ENCODE measurements at regions not wholly inside any gene's neighbourhood (a gene's known extent, or its start where the extent isn't known, plus 50 kb on each side); places are given as distances from the start of the nearest gene placed in this dataset.
A peak's percentile ranks its signal among the peaks of the same experiment; 100 is the strongest.
"Not testable (repeated sequence)": the region's sequence is repeated elsewhere in the genome, so short reads cannot be mapped to it uniquely, and the experiment has no call there.

GRCh38 chr15:62306851-62307504, 141.9 kb upstream of the C2CD4B start:
- DNase-seq (ENCODE audit: low read depth, low spot score): peak; percentile 53
- H3K4me3 ChIP-seq (ENCODE audit: low read length): no peak overlapping the region

DNA sequence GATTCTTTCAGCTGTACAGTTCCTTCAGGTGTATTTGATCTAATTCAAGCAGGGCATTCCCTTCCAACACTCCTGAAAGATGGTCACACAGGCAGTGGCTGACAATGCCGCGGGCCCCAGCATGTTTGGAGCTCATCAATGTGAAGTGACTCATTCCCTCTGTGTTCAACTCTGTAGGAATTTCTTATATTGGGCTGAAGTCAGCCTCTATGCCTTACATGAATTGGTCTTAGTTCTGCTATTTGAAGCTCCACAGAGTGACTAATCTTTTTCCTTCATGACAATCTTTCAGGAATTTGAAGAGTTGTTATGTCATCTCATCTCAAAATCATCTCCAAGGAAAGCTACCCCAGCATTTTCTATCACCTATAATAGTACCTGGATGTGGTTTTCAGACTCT, 142.5 kb upstream of the C2CD4B start:
- DNase-seq (ENCODE audit: low read depth, low spot score): no peak
- no peak overlapping the region for H3K4me3 ChIP-seq (ENCODE audit: low read length)

GRCh38 chr15:62316413-62317060, 151.5 kb upstream of the C2CD4B start:
- DNase-seq (ENCODE audit: low read depth, low spot score): no peak
- H3K4me3 ChIP-seq (ENCODE audit: low read length): no peak overlapping the region

GRCh38 chr15:62320259-62320658, 155.2 kb upstream of the C2CD4B start:
- no peak for DNase-seq (ENCODE audit: low read depth, low spot score)
- H3K4me3 ChIP-seq (ENCODE audit: low read length): no peak overlapping the region

DNA sequence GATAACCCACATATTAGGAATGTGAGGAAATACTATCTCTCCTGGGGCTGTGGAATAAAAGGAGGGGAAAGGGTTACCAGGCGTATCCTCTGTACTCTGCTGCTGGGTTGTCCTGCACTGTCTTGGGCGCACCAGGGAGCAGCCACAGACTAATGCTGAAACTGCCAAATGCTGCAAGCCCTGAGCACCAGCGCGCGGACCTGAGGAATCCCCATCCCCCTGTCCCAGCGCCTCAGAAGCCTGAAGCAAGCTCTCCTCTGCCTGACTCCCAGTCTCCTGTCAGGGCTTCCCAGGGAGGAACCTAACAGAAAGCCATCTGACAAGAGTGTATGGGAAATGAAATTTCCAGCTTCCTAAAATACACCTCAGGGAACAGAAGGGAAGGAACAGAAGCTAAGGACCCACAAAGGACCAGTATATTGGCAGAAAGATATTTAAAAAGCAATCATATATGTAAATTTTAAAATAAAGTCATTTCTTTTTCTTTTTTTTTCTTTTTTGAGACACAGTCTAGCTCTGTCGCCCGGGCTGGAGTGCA, 158.3 kb upstream of the C2CD4B start:
- H3K4me3 ChIP-seq (ENCODE audit: low read length): no peak overlapping the region
- DNase-seq (ENCODE audit: low read depth, low spot score): no peak

- H3K4me3 ChIP-seq (ENCODE audit: low read length): no peak overlapping the region
- no peak for DNase-seq (ENCODE audit: low read depth, low spot score)
These were observed 159.3 kb upstream of the C2CD4B start for GRCh38 chr15:62324382-62324781.

GRCh38 chr15:62325597-62325996, 160.5 kb upstream of the C2CD4B start:
- DNase-seq (ENCODE audit: low read depth, low spot score): no peak
- no peak overlapping the region for H3K4me3 ChIP-seq (ENCODE audit: low read length)

GRCh38 chr15:62326460-62327011, 161.5 kb upstream of the C2CD4B start:
- no peak for DNase-seq (ENCODE audit: low read depth, low spot score)
- H3K4me3 ChIP-seq (ENCODE audit: low read length): no peak overlapping the region

- DNase-seq (ENCODE audit: low read depth, low spot score): no peak
These were observed 162.3 kb upstream of the C2CD4B start for GRCh38 chr15:62327406-62327805.

DNA sequence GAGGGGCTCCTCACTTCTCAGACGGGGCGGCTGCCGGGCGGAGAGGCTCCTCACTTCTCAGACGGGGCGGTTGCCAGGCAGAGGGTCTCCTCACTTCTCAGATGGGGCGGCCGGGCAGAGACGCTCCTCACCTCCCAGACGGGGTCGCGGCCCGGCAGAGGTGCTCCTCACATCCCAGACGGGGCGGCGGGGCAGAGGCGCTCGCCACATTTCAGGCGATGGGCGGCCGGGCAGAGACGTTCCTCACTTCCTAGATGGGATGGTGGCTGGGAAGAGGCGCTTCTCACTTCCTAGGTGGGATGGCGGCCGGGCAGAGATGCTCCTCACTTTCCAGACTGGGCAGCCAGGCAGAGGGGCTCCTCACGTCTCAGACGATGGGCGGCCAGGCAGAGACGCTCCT, 167.4 kb upstream of the C2CD4B start:
- not testable (repeated sequence) for H3K4me3 ChIP-seq (ENCODE audit: low read length); DNase-seq (ENCODE audit: low read depth, low spot score)

More at GRCh38 chr15:62327406-62327805, 162.3 kb upstream of the C2CD4B start:
- H3K4me3 ChIP-seq (ENCODE audit: low read length): no peak overlapping the region

- no peak overlapping the region for H3K4me3 ChIP-seq (ENCODE audit: low read length)
- no peak for DNase-seq (ENCODE audit: low read depth, low spot score)
These were observed 169.5 kb upstream of the C2CD4B start for GRCh38 chr15:62334536-62334935.

DNA sequence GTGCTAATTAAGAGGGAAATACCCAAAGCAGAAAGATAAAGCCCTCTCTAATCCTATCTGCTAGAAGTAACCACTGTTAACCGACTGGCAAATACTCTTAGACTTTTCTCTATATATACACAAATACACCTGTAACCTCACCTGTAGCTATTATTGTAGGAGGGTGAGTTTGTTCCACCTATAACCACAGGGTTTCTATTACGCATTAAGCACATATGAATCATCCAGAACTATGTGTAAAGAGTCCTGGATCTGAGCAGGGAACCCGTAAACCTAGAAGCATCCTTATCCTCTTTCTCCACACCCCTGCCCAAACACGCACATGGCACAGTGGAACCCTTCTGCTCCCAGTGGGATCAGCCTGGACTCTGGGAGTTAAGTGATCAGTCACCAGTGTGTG, 172.8 kb upstream of the C2CD4B start:
- H3K4me3 ChIP-seq (ENCODE audit: low read length): no peak overlapping the region
- DNase-seq (ENCODE audit: low read depth, low spot score): no peak

GRCh38 chr15:62338497-62338896, 173.4 kb upstream of the C2CD4B start:
- no peak overlapping the region for H3K4me3 ChIP-seq (ENCODE audit: low read length)
- no peak for DNase-seq (ENCODE audit: low read depth, low spot score)

DNA sequence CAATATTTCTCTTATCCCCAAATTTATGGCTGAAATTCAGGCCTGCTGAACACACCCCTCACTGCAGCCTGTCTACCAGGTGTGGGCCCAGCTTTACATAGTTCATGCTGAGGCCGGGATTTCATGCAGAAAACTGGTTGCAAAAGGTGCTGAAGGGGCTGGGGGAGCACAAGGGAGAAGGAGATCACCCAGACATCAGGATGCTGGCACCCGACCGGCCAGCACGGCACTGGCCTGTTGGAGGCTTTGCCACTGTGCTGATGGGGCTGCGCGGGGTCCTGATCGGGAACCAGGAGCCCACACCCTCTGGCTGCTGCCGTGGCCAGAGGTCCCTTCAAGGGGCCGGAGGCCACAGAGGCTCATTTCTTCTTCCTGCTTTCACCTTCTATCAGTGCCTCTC, 177.9 kb upstream of the C2CD4B start:
- no peak for DNase-seq (ENCODE audit: low read depth, low spot score)
- no peak overlapping the region for H3K4me3 ChIP-seq (ENCODE audit: low read length)

- no peak for DNase-seq (ENCODE audit: low read depth, low spot score)
- no peak overlapping the region for H3K4me3 ChIP-seq (ENCODE audit: low read length)
These were observed 178.3 kb upstream of the C2CD4B start for GRCh38 chr15:62343397-62343796.

DNA sequence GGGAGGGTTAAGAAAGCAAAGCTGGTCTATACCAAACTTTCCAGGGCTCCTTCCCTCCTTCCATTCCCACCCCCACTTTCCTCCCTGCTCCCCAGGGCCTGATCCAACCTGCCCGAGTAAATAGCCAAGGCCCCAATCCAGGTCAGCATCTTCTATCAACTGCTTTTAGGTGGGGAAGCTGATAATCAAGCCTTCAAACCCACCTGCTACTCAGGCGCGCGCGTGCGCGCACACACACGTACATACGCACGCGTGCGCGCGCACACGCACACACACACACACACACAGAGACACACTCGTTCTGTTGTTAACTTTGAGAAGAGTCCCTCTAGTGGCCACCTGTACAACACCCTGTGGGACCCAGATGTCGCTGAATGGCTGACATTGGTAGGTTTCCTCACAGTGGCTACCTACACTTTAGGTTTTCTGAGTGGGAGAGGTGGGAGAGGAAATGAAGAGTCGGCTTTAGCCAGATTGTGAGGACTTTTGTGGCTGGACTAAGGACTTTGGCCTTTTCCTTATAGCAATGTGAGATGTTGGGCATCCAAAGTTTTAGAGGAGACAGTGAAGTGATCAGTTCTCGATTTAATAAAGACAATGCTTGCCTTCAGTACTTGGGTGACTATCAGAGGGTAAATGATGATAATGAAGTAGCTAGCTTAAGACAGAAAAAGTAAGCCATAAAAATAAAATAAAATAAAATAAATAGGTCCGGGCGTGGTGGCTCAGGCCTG, 179.9 kb upstream of the C2CD4B start:
- DNase-seq (ENCODE audit: low read depth, low spot score): peak; percentile 96
- H3K4me3 ChIP-seq (ENCODE audit: low read length): peak overlapping the region; percentile 1; the same call in 1 of the 2 replicates

GRCh38 chr15:62346168-62346567, 181.1 kb upstream of the C2CD4B start:
- no peak overlapping the region for H3K4me3 ChIP-seq (ENCODE audit: low read length)
- DNase-seq (ENCODE audit: low read depth, low spot score): no peak

DNA sequence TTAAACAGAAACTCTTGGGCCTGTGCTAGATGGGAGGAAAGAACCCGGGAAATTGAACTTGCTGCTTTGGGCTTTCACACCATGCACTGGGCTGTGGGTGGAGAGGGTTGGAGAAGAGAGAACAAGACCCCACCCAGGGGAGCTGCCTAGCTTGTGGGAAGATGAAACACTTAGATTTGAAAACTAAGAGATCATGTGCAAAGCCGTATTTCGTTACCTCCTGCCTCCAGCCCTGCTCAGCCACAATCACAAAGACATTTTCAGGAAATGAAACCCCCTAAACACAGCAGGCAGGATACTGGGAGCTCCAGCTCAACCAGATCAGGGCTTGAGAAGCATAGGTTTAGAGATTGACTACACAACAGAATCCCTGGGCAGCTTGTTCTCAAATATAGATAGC, 183.0 kb upstream of the C2CD4B start:
- peak; percentile 81 for DNase-seq (ENCODE audit: low read depth, low spot score)
- peak overlapping the region; percentile 24 for H3K4me3 ChIP-seq (ENCODE audit: low read length)

- peak overlapping the region; percentile 24 for H3K4me3 ChIP-seq (ENCODE audit: low read length)
- DNase-seq (ENCODE audit: low read depth, low spot score): peak; percentile 95
These were observed 183.5 kb upstream of the C2CD4B start for GRCh38 chr15:62348623-62349022.

- H3K4me3 ChIP-seq (ENCODE audit: low read length): no peak overlapping the region
- no peak for DNase-seq (ENCODE audit: low read depth, low spot score)
These were observed 187.7 kb upstream of the C2CD4B start for GRCh38 chr15:62352817-62353216.
